Fibroblast of upper back skin (primary cell): ENCODE measurements at regions not wholly inside any gene's neighbourhood (a gene's known extent, or its start where the extent isn't known, plus 50 kb on each side); places are given as distances from the start of the nearest gene placed in this dataset.

Source experiments
- DNase-seq: peaks from one replicate; pipeline ENCODE4 v3.0.0-alpha.2; 2013

DNA sequence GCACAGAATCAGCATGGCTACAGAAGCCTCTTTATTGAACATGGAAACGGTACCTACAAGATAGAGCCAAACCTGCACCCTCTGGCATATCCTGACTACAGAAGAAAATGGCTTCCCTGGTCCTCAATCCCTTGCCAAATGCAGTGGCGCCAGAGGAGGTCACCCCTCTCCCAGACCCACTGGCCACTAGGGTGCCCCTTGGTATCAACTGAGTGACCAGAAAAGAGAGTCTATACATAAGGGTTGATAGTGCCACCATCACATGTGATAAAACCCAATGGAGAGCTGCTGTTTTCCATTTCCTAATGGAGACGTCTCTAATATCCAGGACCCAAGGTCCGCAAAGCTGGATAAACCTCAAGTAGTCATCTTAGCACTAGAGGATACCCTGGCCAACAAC lies 52.7 kb upstream of the ALK start:
- DNase-seq = no peak

DNA sequence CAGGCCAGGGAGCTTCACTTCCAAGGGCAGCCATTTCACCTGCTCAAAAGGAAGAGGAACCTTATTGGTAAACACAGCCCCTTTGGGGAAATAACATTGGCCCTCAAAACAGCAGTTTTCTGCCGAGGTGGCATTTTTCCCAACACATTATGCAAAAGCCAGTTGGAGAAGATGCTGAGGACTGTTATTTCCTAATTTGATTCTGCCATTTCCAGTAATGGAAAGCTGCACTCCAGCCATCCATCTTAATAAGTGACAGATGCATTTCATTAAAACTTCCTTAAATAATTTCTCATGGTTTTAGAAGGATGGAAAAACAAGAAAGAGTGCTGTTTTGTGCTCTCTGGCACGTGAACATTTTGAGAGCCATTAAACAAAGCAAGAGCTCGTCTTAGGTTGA lies 55.9 kb upstream of the ALK start:
- no peak for DNase-seq

- DNase-seq = no peak
Observed at GRCh38 chr2:29981402-29981801, 60.0 kb upstream of the ALK start.

- no peak for DNase-seq
Observed at GRCh38 chr2:29983308-29983707, 61.9 kb upstream of the ALK start.

DNA sequence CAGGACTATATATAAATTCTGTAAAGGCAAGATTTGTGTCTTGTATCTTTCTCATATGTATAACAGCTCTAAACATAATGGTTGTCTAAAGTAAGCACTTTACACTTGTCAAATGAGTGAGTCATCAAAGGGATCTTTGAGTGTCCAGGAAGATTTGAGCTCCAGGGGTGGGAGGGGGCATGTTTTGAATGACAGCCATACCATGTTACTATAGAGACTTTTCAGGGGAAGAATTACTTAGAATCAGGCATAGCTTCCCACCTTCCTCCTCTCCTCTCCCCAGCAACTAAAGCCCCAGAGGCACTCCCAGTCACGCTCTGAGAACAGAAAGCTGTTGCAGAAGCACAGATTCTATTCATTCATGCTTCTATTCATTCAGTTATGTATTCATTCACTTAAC lies 65.8 kb upstream of the ALK start:
- no peak for DNase-seq

DNA sequence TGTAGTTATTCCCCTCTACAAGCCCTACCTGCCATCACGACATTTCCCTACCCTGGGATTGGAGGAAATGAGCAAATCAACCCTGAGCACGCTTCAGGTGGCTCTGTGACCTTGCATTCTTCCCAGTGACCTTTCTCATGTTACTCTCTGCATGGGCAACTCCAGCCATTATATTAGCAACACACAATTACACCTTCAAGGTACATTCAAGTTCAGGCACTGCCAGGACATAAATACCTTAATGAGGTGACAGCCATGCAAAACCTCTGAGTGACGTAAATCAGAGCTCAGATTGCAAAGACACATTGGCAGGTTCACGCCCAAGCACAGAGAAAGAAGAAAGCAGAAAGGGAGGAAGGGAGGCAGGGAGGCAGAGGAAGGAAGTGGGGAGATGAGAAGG lies 68.7 kb upstream of the ALK start:
- DNase-seq = no peak

GRCh38 chr2:29991086-29991485 lies 69.7 kb upstream of the ALK start:
- no peak for DNase-seq

GRCh38 chr2:29995241-29995640 lies 73.9 kb upstream of the ALK start:
- DNase-seq = no peak

- no peak for DNase-seq
Observed at GRCh38 chr2:30003128-30003527, 81.7 kb upstream of the ALK start.

DNA sequence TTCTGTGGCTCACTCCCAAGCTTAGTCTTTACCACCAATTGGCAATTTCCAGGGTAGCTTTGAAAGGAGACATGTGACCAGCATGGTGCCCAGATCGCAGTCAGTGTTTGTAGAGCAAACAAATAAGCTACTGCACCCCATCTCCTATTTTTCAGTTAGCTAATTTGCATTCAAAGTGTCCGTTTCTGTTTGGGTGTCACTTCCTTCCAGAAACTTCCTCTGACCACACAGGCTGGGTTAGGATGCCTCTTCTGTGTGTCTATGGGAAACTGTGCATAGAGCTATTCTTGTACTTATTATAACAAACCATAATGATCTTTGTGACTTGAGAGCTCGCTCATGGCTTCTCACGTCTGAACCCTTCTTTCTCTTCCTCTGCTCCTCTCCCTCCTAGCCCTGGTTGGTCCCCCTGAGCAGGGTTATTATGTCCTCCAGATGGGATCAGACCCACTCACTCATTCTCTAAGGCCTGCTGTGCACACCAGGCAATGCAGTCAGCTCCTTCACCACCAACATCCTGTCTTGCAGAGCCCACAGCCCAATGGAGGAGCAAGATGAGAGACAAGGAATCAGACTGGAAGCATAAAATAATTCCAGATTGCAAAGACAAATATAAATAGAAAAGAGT lies 101.2 kb upstream of the ALK start:
- no peak for DNase-seq

GRCh38 chr2:30024281-30024680 lies 102.9 kb upstream of the ALK start:
- no peak for DNase-seq

DNA sequence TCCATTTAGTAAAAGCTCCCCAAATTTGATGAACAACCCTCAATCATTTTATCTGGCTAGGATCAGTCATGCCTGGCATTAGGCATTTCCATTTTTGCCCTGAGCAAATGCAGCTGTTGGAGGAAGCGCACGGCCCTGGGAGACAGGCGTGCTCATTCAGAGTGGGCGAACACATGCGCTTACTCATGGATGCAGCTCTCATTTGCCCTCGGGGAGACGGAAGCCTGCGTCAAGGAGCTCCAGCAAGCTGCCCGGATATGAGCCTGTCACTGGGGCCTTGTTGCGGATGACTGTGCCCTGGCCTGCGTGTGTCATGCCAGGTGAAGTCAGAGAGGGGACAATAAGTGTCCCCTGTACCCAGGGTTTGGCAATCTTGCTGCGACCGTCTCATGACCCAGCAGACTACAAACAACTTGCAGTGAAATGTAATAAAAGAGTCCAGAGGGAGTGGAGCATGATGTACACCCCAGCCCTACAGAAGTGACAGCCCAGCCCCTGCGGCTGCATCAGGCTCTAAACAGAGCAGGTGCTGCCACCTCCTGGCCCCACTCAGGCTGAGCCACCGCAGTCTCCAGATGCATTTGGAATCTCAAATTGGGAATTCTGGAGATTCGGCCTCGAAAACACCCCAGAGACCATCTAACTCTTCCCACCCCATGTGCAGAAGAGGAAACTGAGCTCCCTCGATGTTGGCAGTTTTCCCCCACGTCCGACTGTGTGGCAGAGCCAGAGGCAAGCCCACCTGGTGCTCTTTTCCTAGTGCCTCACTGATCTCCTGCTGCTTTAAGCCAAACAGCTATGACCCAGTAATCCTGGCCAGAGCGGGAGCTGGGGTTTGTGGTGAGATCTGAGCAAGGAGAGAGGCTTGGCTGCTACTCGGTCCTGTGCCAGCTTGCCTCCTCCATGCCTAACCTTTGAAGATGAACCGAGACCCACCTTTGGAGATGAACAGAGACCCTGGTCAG lies 105.0 kb upstream of the ALK start:
- peak; percentile 49 for DNase-seq

DNA sequence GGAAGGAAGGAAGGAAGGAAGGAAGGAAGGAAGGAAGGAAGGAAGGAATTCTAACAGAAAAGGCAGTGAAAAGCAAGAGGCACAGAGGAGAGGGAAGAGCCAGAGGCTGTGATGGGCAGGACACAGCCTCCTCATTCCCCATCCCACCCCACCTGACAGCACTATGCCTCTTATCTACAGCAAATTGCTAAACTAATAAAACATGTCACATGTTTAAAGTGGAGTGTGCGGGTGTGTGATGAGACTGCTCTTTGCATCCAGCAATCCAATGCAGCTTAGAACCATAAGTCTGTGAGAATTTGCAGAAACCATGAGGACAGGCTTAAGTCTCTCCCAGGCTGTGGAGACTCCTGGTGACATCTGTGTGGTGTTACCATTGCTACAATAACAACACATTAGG lies 108.4 kb upstream of the ALK start:
- no peak for DNase-seq

- no peak for DNase-seq
Observed at GRCh38 chr2:30030361-30030760, 109.0 kb upstream of the ALK start.

DNA sequence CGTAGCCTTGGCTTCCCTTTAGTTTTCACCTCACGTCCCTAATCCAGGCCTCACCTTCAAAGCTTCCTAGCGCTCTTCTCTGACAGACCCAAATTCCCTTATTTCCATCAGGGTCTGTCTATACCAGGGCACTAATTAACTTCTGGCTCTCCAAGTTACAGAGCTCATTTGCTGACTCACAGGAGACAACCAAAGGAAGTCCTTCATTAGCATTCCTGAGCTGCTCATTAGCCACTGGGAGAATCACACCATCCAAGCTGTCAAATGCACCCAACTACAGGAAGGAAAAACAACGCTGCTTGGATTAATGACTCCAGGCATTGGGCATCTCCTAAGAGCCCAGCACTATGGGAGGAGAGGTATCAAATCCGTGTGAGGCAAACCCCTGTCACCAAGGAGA lies 109.8 kb upstream of the ALK start:
- no peak for DNase-seq

DNA sequence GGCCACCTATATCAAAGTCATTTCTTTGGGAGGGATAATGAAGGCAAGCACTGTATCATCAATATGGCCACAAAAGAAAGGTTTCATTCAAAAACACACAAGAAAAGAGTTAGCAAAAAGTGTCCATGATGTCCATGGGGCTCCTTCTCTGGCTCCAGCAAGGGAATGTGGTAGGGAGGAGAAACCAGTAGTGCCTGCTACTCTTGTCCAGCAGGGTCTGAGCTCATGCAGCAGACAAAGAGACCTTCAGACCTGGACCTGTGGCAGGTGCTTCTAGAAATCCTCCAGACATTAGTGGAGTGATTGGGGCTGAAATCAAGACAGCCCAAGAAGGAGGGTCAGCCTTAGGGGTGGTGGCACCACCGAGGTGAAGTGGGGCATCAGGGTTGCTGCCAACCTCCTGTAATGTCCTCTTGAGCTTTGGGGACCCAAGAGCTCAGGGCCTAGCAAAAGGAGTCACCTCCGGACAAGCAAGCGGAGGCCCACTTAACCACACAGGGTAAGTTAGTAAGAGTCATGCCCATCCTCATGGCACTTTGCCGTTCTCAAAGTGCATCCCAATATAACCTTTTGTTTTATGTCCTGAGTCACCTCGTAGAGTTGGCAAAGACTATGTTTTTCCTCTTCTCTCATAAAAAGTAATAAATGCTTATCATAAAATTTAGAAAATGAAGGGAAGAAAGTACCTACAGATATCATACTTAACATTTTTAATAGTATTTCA lies 112.6 kb upstream of the YPEL5 start:
- no peak for DNase-seq

DNA sequence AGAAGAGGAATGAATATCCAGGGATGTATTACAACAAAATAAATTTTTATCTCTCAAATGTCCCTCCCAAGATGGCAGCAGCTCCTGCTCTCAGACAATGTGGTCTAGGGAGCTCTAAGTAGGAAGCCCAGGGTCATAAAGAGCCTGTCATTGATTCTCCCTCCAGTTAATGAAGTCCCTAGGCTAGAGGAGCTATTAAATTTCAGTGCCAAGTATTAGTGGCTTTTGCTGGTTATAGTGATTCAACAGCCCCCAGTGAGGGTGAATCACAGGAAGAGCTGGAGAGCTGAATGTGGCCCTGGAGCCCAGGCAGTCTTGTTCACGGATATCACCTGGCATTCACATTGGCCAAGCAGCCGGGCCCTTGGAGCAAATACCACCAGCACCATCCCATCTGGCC lies 109.8 kb upstream of the YPEL5 start:
- no peak for DNase-seq

DNA sequence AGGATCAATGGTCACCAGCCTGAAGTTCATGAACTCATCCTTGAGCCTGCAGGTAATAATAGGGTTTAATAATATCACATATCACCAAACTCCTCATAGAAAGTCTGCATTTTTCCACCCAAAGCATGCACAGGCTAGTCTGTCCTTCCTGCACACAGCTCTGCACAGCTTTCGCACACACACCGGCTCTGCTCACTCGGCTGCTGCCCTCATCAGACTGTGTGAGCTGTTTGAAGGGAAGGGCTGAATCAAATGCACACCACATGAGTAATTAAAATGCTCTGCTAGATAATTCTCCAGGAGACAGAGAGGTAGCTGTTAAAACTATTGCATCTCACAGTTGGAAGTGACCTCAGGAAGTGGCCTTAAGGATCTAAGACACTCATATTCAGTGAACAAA lies 108.4 kb upstream of the YPEL5 start:
- DNase-seq = no peak

- DNase-seq = no peak
Observed at GRCh38 chr2:30039101-30039500, 107.7 kb upstream of the YPEL5 start.

DNA sequence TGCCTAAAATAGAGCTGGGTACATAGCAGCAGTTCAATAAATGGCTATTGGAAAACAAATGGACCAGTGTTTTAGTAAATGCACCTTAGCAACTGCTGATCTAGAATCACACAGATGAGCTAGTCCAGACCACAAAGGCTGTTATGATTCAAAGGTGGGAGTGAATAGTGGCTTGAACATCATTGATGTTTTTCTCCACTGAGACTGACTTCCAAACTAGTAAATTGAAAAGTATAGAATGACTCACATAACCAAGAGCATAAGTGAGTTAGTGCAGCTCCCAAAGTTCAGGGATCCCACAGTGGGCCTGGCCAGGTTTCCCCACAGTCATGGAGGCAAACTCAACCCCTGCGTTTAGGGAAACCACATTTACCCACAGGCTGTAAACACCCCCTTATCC lies 106.7 kb upstream of the YPEL5 start:
- no peak for DNase-seq

- no peak for DNase-seq
Observed at GRCh38 chr2:30041884-30042283, 104.9 kb upstream of the YPEL5 start.

GRCh38 chr2:30046396-30046795 lies 100.4 kb upstream of the YPEL5 start:
- DNase-seq = no peak

- no peak for DNase-seq
Observed at GRCh38 chr2:30046979-30047378, 99.8 kb upstream of the YPEL5 start.

- DNase-seq = peak; percentile 16
Observed at GRCh38 chr2:30048636-30049175, 98.1 kb upstream of the YPEL5 start.
